H9 (cell line): ENCODE measurements at regions not wholly inside any gene's neighbourhood (a gene's known extent, or its start where the extent isn't known, plus 50 kb on each side); places are given as distances from the start of the nearest gene placed in this dataset.

Experiments
- DNase-seq: peaks from one replicate; pipeline ENCODE4 v3.0.0-alpha.2; 2017
- H2AFZ ChIP-seq: one replicate; pipeline ENCODE4 v1.6.1; 2013; ENCODE audit warnings: mild to moderate bottlenecking, low read length, control low read depth, moderate library complexity
- H2AK5ac ChIP-seq: 2 replicates; pipeline ENCODE4 v1.6.1; 2013; ENCODE audit warnings: low read length, control low read depth, mixed read lengths; ENCODE audit not compliant: insufficient read length
- H2BK120ac ChIP-seq: one replicate; pipeline ENCODE4 v1.6.1; 2013; ENCODE audit warnings: low read depth, mild to moderate bottlenecking, low read length, control low read depth, inconsistent platforms; ENCODE audit not compliant: poor library complexity, severe bottlenecking
- H2BK12ac ChIP-seq: 2 replicates; pipeline ENCODE4 v1.6.1; 2013; ENCODE audit warnings: low read length, control low read depth, mixed read lengths, low read depth; ENCODE audit not compliant: insufficient read length
- H2BK15ac ChIP-seq: 2 replicates; pipeline ENCODE4 v1.6.1; 2013; ENCODE audit warnings: low read depth, low read length, control low read depth
- H2BK20ac ChIP-seq: one replicate; pipeline ENCODE4 v1.6.1; 2013; ENCODE audit warnings: low read depth, mild to moderate bottlenecking, low read length, control low read depth, inconsistent platforms; ENCODE audit not compliant: poor library complexity, severe bottlenecking
- H2BK5ac ChIP-seq: 2 replicates; pipeline ENCODE4 v1.6.1; 2013; ENCODE audit warnings: low read length, control low read depth, mixed read lengths; ENCODE audit not compliant: insufficient read length
- H3K14ac ChIP-seq: 2 replicates; pipeline ENCODE4 v1.6.1; 2013; ENCODE audit warnings: low read length, control low read depth; ENCODE audit not compliant: insufficient read depth
- H3K18ac ChIP-seq: 2 replicates; pipeline ENCODE4 v1.6.1; 2013; ENCODE audit warnings: low read depth, mild to moderate bottlenecking, mixed read lengths, low read length, control low read depth; ENCODE audit not compliant: insufficient read length
- H3K23ac ChIP-seq: 2 replicates; pipeline ENCODE4 v1.6.1; 2013; ENCODE audit warnings: low read length, control low read depth, mixed read lengths, low read depth; ENCODE audit not compliant: insufficient read length
- H3K23me2 ChIP-seq: 2 replicates; pipeline ENCODE4 v1.6.1; 2013; ENCODE audit warnings: low read depth, mild to moderate bottlenecking, mixed read lengths, low read length, control low read depth; ENCODE audit not compliant: insufficient read length, poor library complexity, severe bottlenecking
- H3K27ac ChIP-seq: 2 replicates; pipeline ENCODE4 v1.5.1; 2013; ENCODE audit warnings: low read length, control low read depth, mixed read lengths, low read depth; ENCODE audit not compliant: insufficient read length
- H3K27me3 ChIP-seq: 2 replicates; pipeline ENCODE4 v1.6.1; 2013; ENCODE audit warnings: low read length, control low read depth, inconsistent platforms; ENCODE audit not compliant: insufficient read depth
- H3K4ac ChIP-seq: 2 replicates; pipeline ENCODE4 v1.6.1; 2013; ENCODE audit warnings: low read depth, mild to moderate bottlenecking, control low read depth, inconsistent platforms, low read length, moderate library complexity
- H3K4me1 ChIP-seq: 2 replicates; pipeline ENCODE4 v1.6.1; 2013; ENCODE audit warnings: low read length, control low read depth, inconsistent platforms; ENCODE audit not compliant: insufficient read depth
- H3K4me2 ChIP-seq: 2 replicates; pipeline ENCODE4 v1.6.1; 2013; ENCODE audit warnings: low read length, control low read depth, mixed read lengths; ENCODE audit not compliant: insufficient read length, insufficient read depth
- H3K56ac ChIP-seq: 2 replicates; pipeline ENCODE4 v1.6.1; 2013; ENCODE audit warnings: low read depth, mild to moderate bottlenecking, mixed read lengths, low read length, control low read depth; ENCODE audit not compliant: insufficient read length
- H3K79me1 ChIP-seq: 2 replicates; pipeline ENCODE4 v1.6.1; 2013; ENCODE audit warnings: low read depth, mild to moderate bottlenecking, moderate library complexity, low read length, control low read depth, inconsistent platforms; ENCODE audit not compliant: insufficient read depth, poor library complexity, severe bottlenecking
- H3K79me2 ChIP-seq: 2 replicates; pipeline ENCODE4 v1.6.1; 2013; ENCODE audit warnings: low read length, control low read depth, inconsistent platforms; ENCODE audit not compliant: insufficient read depth
- H3K9ac ChIP-seq: 2 replicates; pipeline ENCODE4 v1.6.1; 2013; ENCODE audit warnings: low read length, control low read depth, mixed read lengths; ENCODE audit not compliant: insufficient read length; ENCODE audit errors: extremely low read depth
- H3K9me3 ChIP-seq: one replicate; pipeline ENCODE4 v1.6.1; 2013; ENCODE audit warnings: low read depth, low read length, inconsistent platforms; ENCODE audit not compliant: control insufficient read depth
- H3T11ph ChIP-seq: one replicate; pipeline ENCODE4 v1.6.1; 2013; ENCODE audit warnings: mild to moderate bottlenecking, low read length, control low read depth, inconsistent platforms
- H4K20me1 ChIP-seq: one replicate; pipeline ENCODE4 v1.6.1; 2013; ENCODE audit not compliant: control insufficient read depth, insufficient read length, insufficient read depth
- H4K5ac ChIP-seq: 2 replicates; pipeline ENCODE4 v1.6.1; 2013; ENCODE audit warnings: low read depth, mild to moderate bottlenecking, mixed read lengths, low read length, control low read depth; ENCODE audit not compliant: insufficient read length
- H4K8ac ChIP-seq: replicated peaks from 2 replicates; pipeline ENCODE4 v1.6.1; 2013; ENCODE audit warnings: low read length, control low read depth, mixed read lengths, low read depth; ENCODE audit not compliant: insufficient read length
- H4K91ac ChIP-seq: 2 replicates; pipeline ENCODE4 v1.6.1; 2013; ENCODE audit warnings: low read depth, mild to moderate bottlenecking, moderate library complexity, mixed read lengths, low read length, control low read depth; ENCODE audit not compliant: insufficient read length
- H3K27ac Mint-ChIP-seq, 3 experiments: 2 replicates in 2 of 3; 3 replicates in 1 of 3; pipeline ENCODE4 v1.8.0; 2020 to 2021; ENCODE audit warnings: mixed read lengths in 3 of 3, mild to moderate bottlenecking in 1 of 3, moderate library complexity in 1 of 3
- H3K27me3 Mint-ChIP-seq: 2 replicates; pipeline ENCODE4 v1.8.0; 2021; ENCODE audit warnings: low read depth, mild to moderate bottlenecking, moderate library complexity, mixed read lengths
- H3K36me3 Mint-ChIP-seq, 3 experiments: 2 replicates in 2 of 3; 3 replicates in 1 of 3; pipeline ENCODE4 v1.8.0; 2020 to 2021; ENCODE audit warnings: low read depth in 3 of 3, mixed read lengths in 3 of 3; ENCODE audit not compliant: insufficient read depth in 1 of 3
- H3K4me1 Mint-ChIP-seq, 2 experiments: 2 replicates each; pipeline ENCODE4 v1.8.0; 2020; ENCODE audit warnings: mixed read lengths in 2 of 2
- H3K4me3 Mint-ChIP-seq, 2 experiments: 2 replicates in 1 of 2; 3 replicates in 1 of 2; pipeline ENCODE4 v1.8.0; 2020 to 2021; ENCODE audit warnings: mild to moderate bottlenecking in 2 of 2, mixed read lengths in 2 of 2, moderate library complexity in 1 of 2
- H3K9me3 Mint-ChIP-seq, 2 experiments: 2 replicates in 1 of 2; 3 replicates in 1 of 2; pipeline ENCODE4 v1.8.0; 2020; ENCODE audit warnings: mild to moderate bottlenecking in 2 of 2, mixed read lengths in 2 of 2, moderate library complexity in 1 of 2
- WGBS: extraction: QIAGEN DNeasy Blood & Tissue Kit; methylation state at CpG from one replicate; pipeline ENCODE4 v1.1.7; 2013; ENCODE audit warnings: missing lambda C conversion rate, low lambda C conversion rate, mixed read lengths; ENCODE audit not compliant: insufficient read length; ENCODE audit errors: extremely low coverage; 5-methylcytosine and 5-hydroxymethylcytosine counted together
- TF ChIP-seq, protein P1 (sequence below): fragments of 200-600 bp; sonication (generic); conservative IDR thresholded peaks from 3 replicates; pipeline ENCODE4 v1.8.0; 2021; ENCODE audit warnings: antibody characterized with exemption, mild to moderate bottlenecking

- H3K27ac ChIP-seq, result no peak overlapping the region
- H4K5ac ChIP-seq, result no peak overlapping the region
- H3K9ac ChIP-seq, result no peak overlapping the region
- no peaks in the 10 kb centered on the region for H3K9me3 ChIP-seq
- H3K27me3 Mint-ChIP-seq, result peaks cover 2% of the 10 kb centered on the region; the same call in 1 of the 2 replicates
- H3K79me1 ChIP-seq, result no peaks in the 10 kb centered on the region
- TF ChIP-seq, protein P1, sequence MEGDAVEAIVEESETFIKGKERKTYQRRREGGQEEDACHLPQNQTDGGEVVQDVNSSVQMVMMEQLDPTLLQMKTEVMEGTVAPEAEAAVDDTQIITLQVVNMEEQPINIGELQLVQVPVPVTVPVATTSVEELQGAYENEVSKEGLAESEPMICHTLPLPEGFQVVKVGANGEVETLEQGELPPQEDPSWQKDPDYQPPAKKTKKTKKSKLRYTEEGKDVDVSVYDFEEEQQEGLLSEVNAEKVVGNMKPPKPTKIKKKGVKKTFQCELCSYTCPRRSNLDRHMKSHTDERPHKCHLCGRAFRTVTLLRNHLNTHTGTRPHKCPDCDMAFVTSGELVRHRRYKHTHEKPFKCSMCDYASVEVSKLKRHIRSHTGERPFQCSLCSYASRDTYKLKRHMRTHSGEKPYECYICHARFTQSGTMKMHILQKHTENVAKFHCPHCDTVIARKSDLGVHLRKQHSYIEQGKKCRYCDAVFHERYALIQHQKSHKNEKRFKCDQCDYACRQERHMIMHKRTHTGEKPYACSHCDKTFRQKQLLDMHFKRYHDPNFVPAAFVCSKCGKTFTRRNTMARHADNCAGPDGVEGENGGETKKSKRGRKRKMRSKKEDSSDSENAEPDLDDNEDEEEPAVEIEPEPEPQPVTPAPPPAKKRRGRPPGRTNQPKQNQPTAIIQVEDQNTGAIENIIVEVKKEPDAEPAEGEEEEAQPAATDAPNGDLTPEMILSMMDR, result no peak
- no peak overlapping the region for H2BK12ac ChIP-seq
- no peak for DNase-seq
- no peak overlapping the region for H3K27ac Mint-ChIP-seq
- no peak overlapping the region for H3T11ph ChIP-seq
- H4K20me1 ChIP-seq, result no peaks in the 10 kb centered on the region
- H2BK15ac ChIP-seq, result no peak overlapping the region
- no peak overlapping the region for H3K4me2 ChIP-seq
- H3K27me3 ChIP-seq, result no peaks in the 10 kb centered on the region
- H4K91ac ChIP-seq, result no peak overlapping the region
- no peaks in the 10 kb centered on the region for H3K4me1 Mint-ChIP-seq
- no peak overlapping the region for H2BK20ac ChIP-seq
- no peak overlapping the region for H3K18ac ChIP-seq
- H2BK120ac ChIP-seq, result no peak overlapping the region
- H3K4me1 ChIP-seq, result no peaks in the 10 kb centered on the region
- no peak overlapping the region for H2BK5ac ChIP-seq
- no CpG with 5 or more reads among the region's 2 CpGs for WGBS
- no peak overlapping the region for H3K23ac ChIP-seq
- H2AK5ac ChIP-seq, result no peak overlapping the region
- H3K56ac ChIP-seq, result no peak overlapping the region
- H4K8ac ChIP-seq, result no peak overlapping the region
- H3K23me2 ChIP-seq, result no peaks in the 10 kb centered on the region
- no peaks in the 10 kb centered on the region for H3K9me3 Mint-ChIP-seq
- H3K14ac ChIP-seq, result no peak overlapping the region
- no peak overlapping the region for H2AFZ ChIP-seq
- H3K79me2 ChIP-seq, result no peaks in the 10 kb centered on the region
- no peak overlapping the region for H3K4ac ChIP-seq
- H3K4me3 Mint-ChIP-seq, result no peak overlapping the region
- no peaks in the 10 kb centered on the region for H3K36me3 Mint-ChIP-seq
These were observed 576.5 kb upstream of the PLXNA2 start for GRCh38 chr1:208820580-208821212.
